Kidney (tissue), 13 donors: ENCODE measurements at regions not wholly inside any gene's neighbourhood (a gene's known extent, or its start where the extent isn't known, plus 50 kb on each side); places are given as distances from the start of the nearest gene placed in this dataset.

Experiments
- DNase-seq, 5 donors: peaks; one replicate each; pipeline ENCODE4 v3.0.0-alpha.2; 2013 to 2020
- FAIRE-seq: peaks from 2 replicates; lab custom pipeline; 2012; peaks lifted over from hg19 to GRCh38; lab: Jason Lieb, UNC
- H3K27ac ChIP-seq, 2 donors: one replicate each; pipeline ENCODE4 v1.7.0; 2013; ENCODE audit warnings: low read depth in 2 of 2, low read length in 2 of 2, inconsistent platforms in 1 of 2
- H3K27me3 ChIP-seq: one replicate; pipeline ENCODE4 v1.7.1; 2013; ENCODE audit warnings: low read length, inconsistent platforms; ENCODE audit not compliant: control insufficient read depth, insufficient read depth
- H3K36me3 ChIP-seq, 3 donors: one replicate each; pipeline versions ENCODE4 v1.7.0 to v1.7.1; 2013; ENCODE audit warnings: low read length in 3 of 3, control low read depth in 1 of 3, inconsistent platforms in 1 of 3; ENCODE audit not compliant: insufficient read depth in 3 of 3, control insufficient read depth in 2 of 3
- H3K4me1 ChIP-seq, 3 donors: one replicate each; pipeline versions ENCODE4 v1.7.0 to v1.7.1; 2013; ENCODE audit warnings: low read length in 3 of 3, inconsistent platforms in 1 of 3, low read depth in 1 of 3; ENCODE audit not compliant: control insufficient read depth in 2 of 3, insufficient read depth in 2 of 3
- H3K4me3 ChIP-seq, 3 donors: one replicate each; pipeline versions ENCODE4 v1.7.0 to v1.8.1; 2013; ENCODE audit warnings: low read length in 3 of 3, control low read depth in 1 of 3, inconsistent platforms in 1 of 3
- H3K9ac ChIP-seq, 3 donors: one replicate each; pipeline versions ENCODE4 v1.7.0 to v1.7.1; 2013; ENCODE audit warnings: low read length in 3 of 3, control low read depth in 1 of 3, inconsistent platforms in 1 of 3
- H3K9me3 ChIP-seq, 3 donors: one replicate each; pipeline versions ENCODE4 v1.7.0 to v1.7.1; 2013; ENCODE audit warnings: low read length in 3 of 3, control low read depth in 1 of 3, inconsistent platforms in 1 of 3; ENCODE audit not compliant: control insufficient read depth in 2 of 3, insufficient read depth in 1 of 3
- intact Hi-C: fragments of 100-400 bp; cut with DNase I; formaldehyde crosslinking; loops from one replicate; pipeline ENCODE4 v1.11.1; 2022
- TF ChIP-seq, protein P1 (sequence below): IDR thresholded peaks from 3 replicates; pipeline ENCODE4 v1.5.1; 2012; ENCODE audit warnings: mild to moderate bottlenecking, moderate library complexity, borderline replicate concordance; ENCODE audit not compliant: insufficient read depth; ENCODE audit errors: extremely low read depth
- donor health status: control.
- donor health status: control.
- donor health status: control.
- donor health status: control.
- donor health status: control.
- donor health status: DM: yes; HTN: yes; CAD: no.
- donor health status: Normal renal cell carcinoma (clear cell type).

DNA sequence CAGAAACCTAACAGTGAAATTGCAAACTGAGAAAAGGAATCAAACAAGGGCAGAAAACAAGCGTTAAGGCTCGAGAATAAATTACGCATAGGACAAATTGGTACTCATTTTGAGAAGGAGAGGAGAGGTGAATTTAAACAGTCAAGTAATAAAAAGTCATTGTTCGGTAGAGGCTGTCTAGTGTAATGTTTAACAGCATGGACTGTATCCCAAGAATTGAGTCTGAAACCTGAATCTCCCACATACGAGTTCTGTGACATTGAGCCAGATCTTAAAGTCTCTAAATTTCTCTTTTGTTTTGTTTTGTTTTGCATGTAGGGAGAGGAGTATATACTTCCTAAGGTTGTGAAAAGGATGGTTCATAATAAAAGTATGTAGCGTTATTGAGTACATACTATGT is 216.5 kb upstream of the BTG1 start:
- TF ChIP-seq, protein P1, sequence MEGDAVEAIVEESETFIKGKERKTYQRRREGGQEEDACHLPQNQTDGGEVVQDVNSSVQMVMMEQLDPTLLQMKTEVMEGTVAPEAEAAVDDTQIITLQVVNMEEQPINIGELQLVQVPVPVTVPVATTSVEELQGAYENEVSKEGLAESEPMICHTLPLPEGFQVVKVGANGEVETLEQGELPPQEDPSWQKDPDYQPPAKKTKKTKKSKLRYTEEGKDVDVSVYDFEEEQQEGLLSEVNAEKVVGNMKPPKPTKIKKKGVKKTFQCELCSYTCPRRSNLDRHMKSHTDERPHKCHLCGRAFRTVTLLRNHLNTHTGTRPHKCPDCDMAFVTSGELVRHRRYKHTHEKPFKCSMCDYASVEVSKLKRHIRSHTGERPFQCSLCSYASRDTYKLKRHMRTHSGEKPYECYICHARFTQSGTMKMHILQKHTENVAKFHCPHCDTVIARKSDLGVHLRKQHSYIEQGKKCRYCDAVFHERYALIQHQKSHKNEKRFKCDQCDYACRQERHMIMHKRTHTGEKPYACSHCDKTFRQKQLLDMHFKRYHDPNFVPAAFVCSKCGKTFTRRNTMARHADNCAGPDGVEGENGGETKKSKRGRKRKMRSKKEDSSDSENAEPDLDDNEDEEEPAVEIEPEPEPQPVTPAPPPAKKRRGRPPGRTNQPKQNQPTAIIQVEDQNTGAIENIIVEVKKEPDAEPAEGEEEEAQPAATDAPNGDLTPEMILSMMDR: no peak
- H3K9ac ChIP-seq: no peak overlapping the region
- H3K27ac ChIP-seq: no peak overlapping the region
- DNase-seq (peak in 2 of 5 donors; percentile 36 to 53), FAIRE-seq (no peak)
- no peaks in the 10 kb centered on the region for H3K27me3 ChIP-seq
- H3K4me1 ChIP-seq: peaks cover 0 to 3% (median 0%) of the 10 kb centered on the region in 3 donors
- H3K9me3 ChIP-seq: no peaks in the 10 kb centered on the region
- no peak overlapping the region for H3K4me3 ChIP-seq
- H3K36me3 ChIP-seq: no peaks in the 10 kb centered on the region
- intact Hi-C loops: no loop called here

- Histone ChIP-seq H3K4me3 (no peak overlapping the region), H3K27me3 (no peaks in the 10 kb centered on the region), H3K27ac (no peak overlapping the region), H3K36me3 (no peaks in the 10 kb centered on the region), H3K9ac (no peak overlapping the region), H3K9me3 (no peaks in the 10 kb centered on the region), H3K4me1 (peaks cover 0 to 3% (median 0%) of the 10 kb centered on the region in 3 donors)
- no peak for DNase-seq
- TF ChIP-seq, protein P1: no peak
- FAIRE-seq: no peak
- intact Hi-C loops: no loop called here
Measured at GRCh38 chr12:92360543-92360942, 214.9 kb upstream of the BTG1 start.

DNA sequence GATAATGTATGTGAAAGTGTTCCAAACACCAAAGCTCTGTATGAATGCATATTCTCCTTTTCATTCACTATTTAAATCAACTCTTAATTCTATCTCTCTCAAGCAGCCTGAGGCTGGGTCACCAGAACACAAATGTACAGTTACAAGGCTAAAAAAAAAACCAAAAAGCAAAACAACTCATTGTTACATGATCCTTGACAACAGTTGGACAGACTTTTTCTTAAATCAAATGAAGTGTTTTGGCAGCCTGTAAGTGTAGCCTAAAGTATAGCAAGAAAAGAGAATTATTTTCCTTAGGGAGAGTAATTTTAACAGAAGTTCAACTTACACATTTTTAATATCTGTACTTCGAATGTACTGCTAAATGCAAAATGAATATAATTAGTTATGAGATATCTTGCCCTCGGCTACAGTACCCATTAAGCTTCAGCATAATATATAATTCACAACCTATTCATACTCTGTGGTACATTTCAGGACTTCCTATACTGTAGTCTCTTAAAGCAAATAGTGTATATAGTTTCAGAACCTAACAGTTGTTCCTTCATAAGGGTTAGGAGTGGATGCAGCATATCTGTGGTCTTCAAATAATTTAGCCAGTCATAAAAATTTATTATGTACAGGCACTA is 214.0 kb upstream of the BTG1 start:
- Histone ChIP-seq H3K27me3 (no peaks in the 10 kb centered on the region), H3K9me3 (no peaks in the 10 kb centered on the region), H3K9ac (no peak overlapping the region), H3K36me3 (no peaks in the 10 kb centered on the region), H3K27ac (no peak overlapping the region), H3K4me3 (no peak overlapping the region), H3K4me1 (peaks cover 0 to 3% (median 0%) of the 10 kb centered on the region in 3 donors)
- TF ChIP-seq, protein P1: no peak
- intact Hi-C loops: no loop called here
- DNase-seq (no peak), FAIRE-seq (no peak)
